ENCODE measurements at regions not wholly inside any gene's neighbourhood (a gene's known extent, or its start where the extent isn't known, plus 50 kb on each side); places are given as distances from the start of the nearest gene placed in this dataset.

GRCh38 chr9:75461183-75461582, 372.9 kb downstream of the OSTF1 start:
- no peak for TF ChIP-seq ESRRA (IDR thresholded peaks at IDR 0.05; ENCODE audit: borderline replicate concordance, low read length)
- no peak for TF ChIP-seq CTCF (IDR thresholded peaks at IDR 0.05)
- TF ChIP-seq JUN (IDR thresholded peaks at IDR 0.05) = no peak
- no peak for TF ChIP-seq USF2 (IDR thresholded peaks at IDR 0.05)
- no peak for TF ChIP-seq POLR2A (IDR thresholded peaks at IDR 0.05; ENCODE audit: low read length)
- no peak for TF ChIP-seq PHF8 (IDR thresholded peaks at IDR 0.05; ENCODE audit: borderline replicate concordance, low read depth)
- TF ChIP-seq RAD21 (conservative IDR thresholded peaks at IDR 0.05 in 1 of 2, IDR thresholded peaks at IDR 0.05 in 1 of 2) = no peak
- no peak for TF ChIP-seq ZFP36 (IDR thresholded peaks at IDR 0.05; ENCODE audit: borderline replicate concordance, partially characterized antibody)
- no peak for TF ChIP-seq MYC (IDR thresholded peaks at IDR 0.05; ENCODE audit: borderline replicate concordance, low read length)
- no peak for TF ChIP-seq RNF2 (IDR thresholded peaks at IDR 0.05; ENCODE audit: borderline replicate concordance, low read depth)
- TF ChIP-seq EHF (CRISPR knock-in tag; IDR thresholded peaks at IDR 0.05) = no peak
- no peak for TF ChIP-seq EP300 (IDR thresholded peaks at IDR 0.05)
